Esophagus squamous epithelium (tissue), 4 donors: ENCODE measurements at regions not wholly inside any gene's neighbourhood (a gene's known extent, or its start where the extent isn't known, plus 50 kb on each side); places are given as distances from the start of the nearest gene placed in this dataset.

Experiments
- CTCF ChIP-seq, 6 experiments: fragments of 450-650 bp in 4 of 6; fragments of 200-600 bp in 2 of 6; sonication (generic) in 2 of 6; IDR thresholded peaks; one replicate each; pipeline ENCODE4 v1.5.1; 2016 to 2019; ENCODE audit warnings: antibody characterized with exemption in 6 of 6, mild to moderate bottlenecking in 4 of 6, moderate library complexity in 4 of 6
- POLR2A ChIP-seq, 4 donors: fragments of 450-650 bp; IDR thresholded peaks; one replicate each; pipeline ENCODE4 v1.6.1; 2017; ENCODE audit warnings: antibody characterized with exemption in 4 of 4, mild to moderate bottlenecking in 4 of 4, moderate library complexity in 3 of 4

GRCh38 chr6:66376001-66376400 lies 669.0 kb upstream of the EYS start:
- TF ChIP-seq CTCF (IDR thresholded peaks at IDR 0.05) (no peak), POLR2A (IDR thresholded peaks at IDR 0.05) (no peak)
